ENCODE measurements at regions not wholly inside any gene's neighbourhood (a gene's known extent, or its start where the extent isn't known, plus 50 kb on each side); places are given as distances from the start of the nearest gene placed in this dataset.

DNA sequence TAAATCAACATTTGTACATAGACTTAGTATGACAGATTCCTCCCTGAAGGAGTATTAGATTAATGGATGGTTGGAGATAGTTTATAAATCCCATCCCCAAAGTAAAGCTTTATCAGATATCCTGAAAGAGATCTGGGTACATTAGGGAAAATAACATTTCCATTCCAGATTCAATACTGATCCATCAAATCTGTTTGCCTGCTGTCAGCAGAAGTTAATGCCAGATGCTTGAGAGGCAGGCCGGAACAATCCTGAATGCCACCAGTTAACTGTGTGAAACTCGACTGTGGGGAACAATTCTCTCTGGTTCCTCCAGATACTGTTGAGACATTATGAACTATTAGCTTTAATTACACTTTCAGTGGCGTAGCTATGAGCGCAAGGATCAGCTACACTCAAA lies 1166.8 kb downstream of the MAT2B start:
- Histone ChIP-seq H3K27me3 (no peaks in the 10 kb centered on the region), H3K4me3 (no peak overlapping the region), H3K27ac (no peak overlapping the region), H3K4me1 (no peaks in the 10 kb centered on the region), H3K36me3 (no peaks in the 10 kb centered on the region), H3K9me3 (no peaks in the 10 kb centered on the region)
- ATAC-seq (no peak), DNase-seq (no peak)
- intact Hi-C loops (cut with DNase I; ENCODE audit: low total_unique reads) (no loop called here), in situ Hi-C loops (cut with MboI; ENCODE audit: low sequenced_read_pairs in 4 of 4) (no loop called here)
- TF ChIP-seq, protein P1, sequence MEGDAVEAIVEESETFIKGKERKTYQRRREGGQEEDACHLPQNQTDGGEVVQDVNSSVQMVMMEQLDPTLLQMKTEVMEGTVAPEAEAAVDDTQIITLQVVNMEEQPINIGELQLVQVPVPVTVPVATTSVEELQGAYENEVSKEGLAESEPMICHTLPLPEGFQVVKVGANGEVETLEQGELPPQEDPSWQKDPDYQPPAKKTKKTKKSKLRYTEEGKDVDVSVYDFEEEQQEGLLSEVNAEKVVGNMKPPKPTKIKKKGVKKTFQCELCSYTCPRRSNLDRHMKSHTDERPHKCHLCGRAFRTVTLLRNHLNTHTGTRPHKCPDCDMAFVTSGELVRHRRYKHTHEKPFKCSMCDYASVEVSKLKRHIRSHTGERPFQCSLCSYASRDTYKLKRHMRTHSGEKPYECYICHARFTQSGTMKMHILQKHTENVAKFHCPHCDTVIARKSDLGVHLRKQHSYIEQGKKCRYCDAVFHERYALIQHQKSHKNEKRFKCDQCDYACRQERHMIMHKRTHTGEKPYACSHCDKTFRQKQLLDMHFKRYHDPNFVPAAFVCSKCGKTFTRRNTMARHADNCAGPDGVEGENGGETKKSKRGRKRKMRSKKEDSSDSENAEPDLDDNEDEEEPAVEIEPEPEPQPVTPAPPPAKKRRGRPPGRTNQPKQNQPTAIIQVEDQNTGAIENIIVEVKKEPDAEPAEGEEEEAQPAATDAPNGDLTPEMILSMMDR (IDR thresholded peaks at IDR 0.05 in 4 of 5, conservative IDR thresholded peaks at IDR 0.05 in 1 of 5), result no peak
- TF ChIP-seq POLR2A (IDR thresholded peaks at IDR 0.05), result no peak

GRCh38 chr5:164672931-164673694 lies 1167.7 kb downstream of the MAT2B start:
- Histone ChIP-seq H3K36me3 (no peaks in the 10 kb centered on the region), H3K4me1 (no peaks in the 10 kb centered on the region), H3K4me3 (no peak overlapping the region), H3K27me3 (no peaks in the 10 kb centered on the region), H3K9me3 (no peaks in the 10 kb centered on the region), H3K27ac (no peak overlapping the region)
- in situ Hi-C loops (cut with MboI; ENCODE audit: low sequenced_read_pairs in 4 of 4) (no loop called here), intact Hi-C loops (cut with DNase I; ENCODE audit: low total_unique reads) (no loop called here)
- DNase-seq, result no peak
- no peak for ATAC-seq
- no peak for TF ChIP-seq POLR2A (IDR thresholded peaks at IDR 0.05)
- TF ChIP-seq, protein P1 (IDR thresholded peaks at IDR 0.05 in 4 of 5, conservative IDR thresholded peaks at IDR 0.05 in 1 of 5), result no peak

GRCh38 chr5:164679461-164679860 lies 1174.0 kb downstream of the MAT2B start:
- in situ Hi-C loops (cut with MboI; ENCODE audit: low sequenced_read_pairs in 4 of 4), result no loop called here
- TF ChIP-seq POLR2A (IDR thresholded peaks at IDR 0.05), result no peak
- TF ChIP-seq, protein P1 (IDR thresholded peaks at IDR 0.05 in 4 of 5, conservative IDR thresholded peaks at IDR 0.05 in 1 of 5), result no peak

DNA sequence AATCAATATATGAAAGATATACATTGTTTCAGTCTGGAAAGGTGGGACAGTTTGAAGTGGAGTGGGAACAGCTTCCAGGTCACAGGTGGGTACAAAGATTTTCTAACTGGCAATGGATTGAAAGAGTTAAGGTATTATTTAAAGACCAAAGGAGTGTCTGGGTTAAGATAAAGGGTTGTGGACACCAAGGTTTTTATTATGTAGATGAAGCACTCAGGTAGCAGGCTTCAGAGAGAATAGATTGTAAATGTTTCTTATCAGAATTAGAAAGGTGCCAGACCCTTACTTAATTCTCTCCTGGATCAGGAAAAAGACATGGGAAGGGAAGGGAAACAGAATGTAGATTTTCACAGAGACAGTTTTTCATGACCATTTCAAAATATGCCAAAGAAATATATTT lies 1174.8 kb downstream of the MAT2B start:
- ATAC-seq, result no peak
- no peak for TF ChIP-seq POLR2A (IDR thresholded peaks at IDR 0.05)
- TF ChIP-seq, protein P1 (IDR thresholded peaks at IDR 0.05 in 4 of 5, conservative IDR thresholded peaks at IDR 0.05 in 1 of 5), result no peak
- H3K4me3 ChIP-seq, result no peak overlapping the region
- no peak for DNase-seq
- H3K4me1 ChIP-seq, result no peaks in the 10 kb centered on the region
- H3K27me3 ChIP-seq, result no peaks in the 10 kb centered on the region
- H3K36me3 ChIP-seq, result no peaks in the 10 kb centered on the region
- intact Hi-C loops (cut with DNase I; ENCODE audit: low total_unique reads) (no loop called here), in situ Hi-C loops (cut with MboI; ENCODE audit: low sequenced_read_pairs in 4 of 4) (no loop called here)
- H3K9me3 ChIP-seq, result no peaks in the 10 kb centered on the region
- H3K27ac ChIP-seq, result no peak overlapping the region

More at GRCh38 chr5:164679461-164679860, 1174.0 kb downstream of the MAT2B start:
- Histone ChIP-seq H3K36me3 (no peaks in the 10 kb centered on the region), H3K27me3 (no peaks in the 10 kb centered on the region), H3K4me3 (no peak overlapping the region), H3K9me3 (no peaks in the 10 kb centered on the region), H3K4me1 (no peaks in the 10 kb centered on the region), H3K27ac (no peak overlapping the region)
- ATAC-seq (no peak), DNase-seq (no peak)
- intact Hi-C loops (cut with DNase I; ENCODE audit: low total_unique reads), result no loop called here

Data from gastrocnemius medialis (tissue), 4 donors.